ENCODE measurements at regions not wholly inside any gene's neighbourhood (a gene's known extent, or its start where the extent isn't known, plus 50 kb on each side); places are given as distances from the start of the nearest gene placed in this dataset.

DNA sequence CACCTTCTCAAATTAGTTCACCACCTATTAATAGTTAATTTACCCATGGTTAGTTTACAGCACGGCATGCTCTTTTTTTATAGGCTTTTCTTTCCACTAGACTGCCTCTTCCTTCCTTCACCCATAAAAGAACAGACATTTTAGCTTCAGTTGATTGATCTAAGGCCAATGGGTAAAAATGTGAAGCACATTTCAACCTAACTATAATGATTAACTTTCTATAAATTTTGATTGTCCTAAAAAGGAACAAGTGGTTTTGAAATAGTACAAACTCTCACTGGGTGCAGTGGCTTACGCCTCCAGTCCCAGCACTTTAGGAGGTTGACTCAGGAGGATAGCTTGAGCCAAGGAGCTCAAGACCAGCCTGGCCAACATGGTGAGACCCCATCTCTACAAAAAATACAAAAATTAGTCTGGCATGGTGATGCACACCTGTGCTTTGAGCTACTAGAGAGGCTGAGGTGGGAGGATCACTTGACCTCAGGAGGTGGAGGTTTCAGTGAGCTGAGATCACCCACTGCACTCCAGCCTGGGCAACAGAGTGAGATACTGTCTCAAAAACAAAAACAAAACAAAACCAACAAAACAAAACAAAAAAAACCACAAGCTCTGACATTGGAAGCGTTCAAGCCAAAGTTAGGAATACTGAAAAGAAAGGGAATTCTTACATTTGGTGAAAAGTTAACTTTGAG is 89.9 kb upstream of the FAT1 start:
- H3K4me3 ChIP-seq, result 0 out of 2 replicates have a peak overlapping the region, but pooled peaks have one; percentile 1
- no peak for TF ChIP-seq Cebpa-rat (IDR thresholded peaks at IDR 0.05)
- H3K27me3 ChIP-seq, result no peaks in the 10 kb centered on the region
- peak overlapping the region; percentile 71 for H3K27ac ChIP-seq
- no peaks in the 10 kb centered on the region for H4K20me1 ChIP-seq
- H3K36me3 ChIP-seq, result peaks cover 6% of the 10 kb centered on the region; the same call in 1 of the 2 replicates
- H3K4me1 ChIP-seq, result peaks cover 76% of the 10 kb centered on the region
- peak overlapping the region; percentile 16; the same call in 1 of the 2 replicates for H3K9ac ChIP-seq
- H3K4me2 ChIP-seq, result peak overlapping the region; percentile 65
- peaks cover 33% of the 10 kb centered on the region for H3K9me3 ChIP-seq

- H3K4me1 ChIP-seq, result peaks cover 79% of the 10 kb centered on the region
- TF ChIP-seq Cebpa-rat (IDR thresholded peaks at IDR 0.05), result no peak
- peak overlapping the region; percentile 71 for H3K27ac ChIP-seq
- peak overlapping the region; percentile 65 for H3K4me2 ChIP-seq
- H3K9ac ChIP-seq, result peak overlapping the region; percentile 9; the same call in 1 of the 2 replicates
- no peak overlapping the region for H3K4me3 ChIP-seq
- peaks cover 6% of the 10 kb centered on the region; the same call in 1 of the 2 replicates for H3K36me3 ChIP-seq
- no peaks in the 10 kb centered on the region for H4K20me1 ChIP-seq
- H3K9me3 ChIP-seq, result peaks cover 28% of the 10 kb centered on the region
- no peaks in the 10 kb centered on the region for H3K27me3 ChIP-seq
Measured at GRCh38 chr4:186814535-186815070, 90.9 kb upstream of the FAT1 start.

DNA sequence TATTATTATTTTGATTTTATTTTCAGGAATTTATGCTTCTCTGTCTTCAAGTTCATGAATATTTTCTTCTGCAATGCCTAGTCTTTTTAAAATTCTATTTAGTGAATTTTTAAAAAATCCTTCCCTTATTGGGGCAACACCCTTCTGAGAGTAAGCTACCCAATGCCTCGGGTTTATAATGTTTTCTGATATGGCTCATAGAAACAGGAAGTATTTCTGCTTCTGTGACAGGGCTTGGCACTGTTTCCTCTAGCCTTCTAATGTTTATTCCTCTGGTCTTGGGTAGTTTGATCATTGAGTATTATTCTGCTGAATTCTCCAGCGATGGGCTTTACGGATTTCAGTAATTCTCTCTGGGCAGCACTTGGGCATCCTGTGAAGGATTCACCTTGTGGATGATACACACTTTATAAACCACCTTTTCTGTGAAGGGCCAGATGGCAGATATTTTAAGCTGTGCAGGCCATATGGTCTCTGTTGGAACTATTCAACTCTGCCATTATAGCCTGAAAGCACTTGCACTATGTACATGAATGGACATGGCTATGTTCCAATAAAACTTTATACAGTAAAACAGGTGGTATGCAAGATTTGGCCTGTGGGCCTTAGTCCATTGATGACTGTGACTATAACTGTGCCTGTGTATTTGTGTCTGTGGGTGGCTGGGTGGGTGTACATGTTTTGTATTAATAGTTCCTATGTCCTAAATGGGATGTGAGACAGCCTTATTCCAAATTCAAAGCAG is 95.9 kb upstream of the FAT1 start:
- Histone ChIP-seq H3K27me3 (no peaks in the 10 kb centered on the region), H3K4me3 (no peak overlapping the region), H3K27ac (peak overlapping the region; percentile 68; the same call in 1 of the 2 replicates), H3K4me1 (peaks cover 88% of the 10 kb centered on the region), H4K20me1 (no peaks in the 10 kb centered on the region), H3K9me3 (peaks cover 15% of the 10 kb centered on the region), H3K36me3 (no peaks in the 10 kb centered on the region), H3K9ac (no peak overlapping the region), H3K4me2 (peak overlapping the region; percentile 61)
- no peak for TF ChIP-seq Cebpa-rat (IDR thresholded peaks at IDR 0.05)

GRCh38 chr4:186820391-186820891 is 96.8 kb upstream of the FAT1 start:
- H3K9ac ChIP-seq, result peak overlapping the region; percentile 13; the same call in 1 of the 2 replicates
- H3K4me2 ChIP-seq, result peak overlapping the region; percentile 61
- H3K4me3 ChIP-seq, result no peak overlapping the region
- peaks cover 21% of the 10 kb centered on the region for H3K9me3 ChIP-seq
- peak overlapping the region; percentile 68 for H3K27ac ChIP-seq
- peaks cover 79% of the 10 kb centered on the region for H3K4me1 ChIP-seq
- H3K27me3 ChIP-seq, result no peaks in the 10 kb centered on the region
- TF ChIP-seq Cebpa-rat (IDR thresholded peaks at IDR 0.05), result no peak
- H4K20me1 ChIP-seq, result no peaks in the 10 kb centered on the region
- H3K36me3 ChIP-seq, result no peaks in the 10 kb centered on the region

DNA sequence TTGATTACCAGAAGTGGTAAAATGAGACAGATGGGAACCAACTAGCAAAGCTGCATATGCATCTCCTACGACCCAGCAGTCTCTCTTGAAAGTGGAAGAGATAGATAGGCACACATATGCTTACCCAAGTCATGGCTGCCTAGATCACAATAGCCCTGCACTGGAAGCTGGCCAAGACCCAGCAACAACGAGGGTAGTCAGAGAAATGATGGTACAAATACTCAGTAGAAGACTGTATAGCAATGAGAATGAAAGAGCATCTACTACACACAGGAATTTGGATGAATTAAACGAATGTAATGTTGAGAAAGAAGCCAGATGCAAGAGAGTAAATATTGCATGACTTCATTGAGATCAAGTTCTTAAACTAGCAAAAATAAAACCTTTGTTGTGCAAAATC is 100.3 kb upstream of the FAT1 start:
- Histone ChIP-seq H3K4me1 (peaks cover 52% of the 10 kb centered on the region), H3K27ac (no peak overlapping the region), H3K9ac (no peak overlapping the region), H3K27me3 (no peaks in the 10 kb centered on the region), H3K9me3 (peaks cover 24% of the 10 kb centered on the region; the same call in 1 of the 2 replicates), H3K4me2 (no peak overlapping the region), H4K20me1 (no peaks in the 10 kb centered on the region), H3K4me3 (no peak overlapping the region), H3K36me3 (no peaks in the 10 kb centered on the region)
- no peak for TF ChIP-seq Cebpa-rat (IDR thresholded peaks at IDR 0.05)

GRCh38 chr4:186825069-186825468 is 101.4 kb upstream of the FAT1 start:
- Histone ChIP-seq H3K4me1 (peaks cover 52% of the 10 kb centered on the region), H3K4me3 (no peak overlapping the region), H3K9ac (no peak overlapping the region), H4K20me1 (no peaks in the 10 kb centered on the region), H3K36me3 (no peaks in the 10 kb centered on the region), H3K4me2 (no peak overlapping the region), H3K27me3 (no peaks in the 10 kb centered on the region), H3K9me3 (peaks cover 33% of the 10 kb centered on the region; the same call in 1 of the 2 replicates), H3K27ac (no peak overlapping the region)
- no peak for TF ChIP-seq Cebpa-rat (IDR thresholded peaks at IDR 0.05)

GRCh38 chr4:186826006-186826405 is 102.3 kb upstream of the FAT1 start:
- no peaks in the 10 kb centered on the region for H3K36me3 ChIP-seq
- H3K27ac ChIP-seq, result no peak overlapping the region
- peaks cover 36% of the 10 kb centered on the region for H3K9me3 ChIP-seq
- TF ChIP-seq Cebpa-rat (IDR thresholded peaks at IDR 0.05), result no peak
- no peak overlapping the region for H3K9ac ChIP-seq
- no peaks in the 10 kb centered on the region for H4K20me1 ChIP-seq
- H3K4me1 ChIP-seq, result peaks cover 43% of the 10 kb centered on the region
- H3K27me3 ChIP-seq, result no peaks in the 10 kb centered on the region
- H3K4me3 ChIP-seq, result no peak overlapping the region
- H3K4me2 ChIP-seq, result no peak overlapping the region

DNA sequence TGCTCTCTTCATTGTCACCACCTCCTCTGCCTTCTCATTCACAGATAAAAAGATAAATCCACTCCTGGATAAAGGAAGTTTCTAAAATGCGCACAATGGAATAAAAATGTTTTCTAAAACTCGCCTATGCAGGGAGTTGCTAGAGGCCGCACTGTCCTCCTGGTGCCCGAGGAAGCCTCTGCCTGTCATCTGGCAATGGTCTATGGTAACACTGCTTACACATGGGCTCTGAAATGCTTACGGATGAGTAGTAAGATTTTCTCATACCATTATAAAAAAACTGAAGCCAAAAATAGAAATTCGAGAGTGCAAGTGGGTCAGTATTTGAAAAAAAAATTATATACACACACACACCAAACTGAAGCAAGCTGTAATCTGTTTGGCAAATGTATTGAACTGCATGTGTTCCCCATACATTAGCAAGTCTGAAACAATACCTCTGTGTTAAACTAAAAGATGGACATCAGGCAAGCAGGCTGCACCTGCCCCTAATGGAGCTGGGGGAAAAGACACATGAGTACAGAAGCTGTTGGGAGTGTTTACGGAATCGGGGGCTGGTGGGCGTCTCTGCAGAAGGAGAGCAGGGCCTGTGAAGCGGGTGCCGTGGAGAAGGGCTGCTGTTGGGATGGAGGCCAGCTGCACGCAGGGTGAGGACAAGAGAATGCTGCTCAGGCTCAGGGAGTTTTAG is 103.3 kb upstream of the FAT1 start:
- Histone ChIP-seq H3K9me3 (peaks cover 43% of the 10 kb centered on the region), H3K36me3 (no peaks in the 10 kb centered on the region), H3K4me3 (no peak overlapping the region), H3K9ac (no peak overlapping the region), H4K20me1 (no peaks in the 10 kb centered on the region), H3K27me3 (no peaks in the 10 kb centered on the region), H3K4me1 (peaks cover 33% of the 10 kb centered on the region), H3K4me2 (no peak overlapping the region), H3K27ac (no peak overlapping the region)
- no peak for TF ChIP-seq Cebpa-rat (IDR thresholded peaks at IDR 0.05)

GRCh38 chr4:186827534-186827897 is 103.9 kb upstream of the FAT1 start:
- TF ChIP-seq Cebpa-rat (IDR thresholded peaks at IDR 0.05), result no peak
- no peak overlapping the region for H3K27ac ChIP-seq

More at GRCh38 chr4:186827534-186827897, 103.9 kb upstream of the FAT1 start:
- Histone ChIP-seq H3K27me3 (no peaks in the 10 kb centered on the region), H3K4me2 (no peak overlapping the region), H3K36me3 (no peaks in the 10 kb centered on the region), H3K9ac (no peak overlapping the region), H3K4me1 (peaks cover 28% of the 10 kb centered on the region), H3K9me3 (peaks cover 46% of the 10 kb centered on the region), H4K20me1 (no peaks in the 10 kb centered on the region), H3K4me3 (no peak overlapping the region)
